Caco-2 (cell line): ENCODE measurements at regions not wholly inside any gene's neighbourhood (a gene's known extent, or its start where the extent isn't known, plus 50 kb on each side); places are given as distances from the start of the nearest gene placed in this dataset.

ENCODE experiments used
- BruUV-seq: library from RNA; stranded (reverse); fragments of 400-500 nt; replicated peaks from 2 replicates; lab custom pipeline; 2021; lab: Mats Ljungman, UMichigan
- CTCF ChIA-PET: fragments of 300-600 bp; sonication (Branson Sonifier 250); formaldehyde crosslinking; loops from one replicate; lab custom pipeline; 2022; ENCODE audit warnings: antibody characterized with exemption; lab: Charles Lee
- POLR2A ChIA-PET: fragments of 300-600 bp; sonication (Branson Sonifier 250); formaldehyde crosslinking; loops from one replicate; lab custom pipeline; 2022; ENCODE audit warnings: antibody characterized with exemption; lab: Charles Lee
- DNase-seq, 2 experiments: peaks; one replicate each; pipeline versions ENCODE4 v3.0.0 to v3.0.0-alpha.2; 2020 to 2022
- H3K27me3 ChIP-seq: replicated peaks from 2 replicates; pipeline ENCODE4 v1.6.0; 2011; ENCODE audit warnings: low read length; ENCODE audit not compliant: control insufficient read depth, insufficient read depth
- H3K36me3 ChIP-seq: 2 replicates; pipeline ENCODE4 v1.5.1; 2011; ENCODE audit warnings: low read length; ENCODE audit not compliant: control insufficient read depth, insufficient read depth
- H3K4me1 ChIP-seq: fragments of 250-450 bp; sonication (Bioruptor Pico); 2 replicates; pipeline ENCODE4 v1.5.1; 2020; ENCODE audit warnings: mild to moderate bottlenecking
- H3K4me3 ChIP-seq: 2 replicates; pipeline ENCODE4 v1.5.1; 2011; ENCODE audit warnings: low read depth, mild to moderate bottlenecking, control low read depth, low read length
- H3K9me3 ChIP-seq: fragments of 250-450 bp; sonication (Bioruptor Pico); 2 replicates; pipeline ENCODE4 v1.5.1; 2020; ENCODE audit warnings: mild to moderate bottlenecking, moderate library complexity
- H3K27ac Mint-ChIP-seq: one replicate; pipeline ENCODE4 v1.8.0; 2022; ENCODE audit warnings: mixed read lengths; ENCODE audit not compliant: unreplicated experiment
- H3K27me3 Mint-ChIP-seq: one replicate; pipeline ENCODE4 v1.8.0; 2022; ENCODE audit warnings: mixed read lengths; ENCODE audit not compliant: insufficient read depth, unreplicated experiment
- H3K36me3 Mint-ChIP-seq: one replicate; pipeline ENCODE4 v1.8.0; 2022; ENCODE audit warnings: mild to moderate bottlenecking, mixed read lengths; ENCODE audit not compliant: insufficient read depth, unreplicated experiment
- H3K4me1 Mint-ChIP-seq: one replicate; pipeline ENCODE4 v1.8.0; 2022; ENCODE audit warnings: low read depth, mixed read lengths; ENCODE audit not compliant: unreplicated experiment
- H3K4me3 Mint-ChIP-seq: one replicate; pipeline ENCODE4 v1.8.0; 2022; ENCODE audit warnings: mild to moderate bottlenecking, moderate library complexity, mixed read lengths; ENCODE audit not compliant: unreplicated experiment
- H3K9me3 Mint-ChIP-seq: one replicate; pipeline ENCODE4 v1.8.0; 2022; ENCODE audit warnings: mixed read lengths; ENCODE audit not compliant: unreplicated experiment
- CTCF ChIP-seq, 2 experiments: fragments of 200-600 bp in 1 of 2; IDR thresholded peaks; 1 replicate in 1 of 2; 2 replicates in 1 of 2; pipeline versions ENCODE4 v1.5.1 to v1.8.0; 2011 to 2022; ENCODE audit warnings: antibody characterized with exemption in 1 of 2, control low read depth in 1 of 2, inconsistent platforms in 1 of 2, low read depth in 1 of 2, low read length in 1 of 2, mild to moderate bottlenecking in 1 of 2, moderate library complexity in 1 of 2; ENCODE audit not compliant: insufficient read depth in 1 of 2, severe bottlenecking in 1 of 2, unreplicated experiment in 1 of 2
- intact Hi-C: fragments of 100-400 bp; cut with micrococcal nuclease; formaldehyde crosslinking; loops from one replicate; pipeline ENCODE4 v1.10.0; 2022; ENCODE audit not compliant: unreplicated experiment

GRCh38 chr7:31203551-31203950 is 137.0 kb downstream of the NEUROD6 start:
- no peaks in the 10 kb centered on the region for H3K9me3 ChIP-seq
- H3K36me3 Mint-ChIP-seq = no peaks in the 10 kb centered on the region
- intact Hi-C loops = no loop called here
- peaks cover 12% of the 10 kb centered on the region for H3K27me3 Mint-ChIP-seq
- H3K4me1 ChIP-seq = no peaks in the 10 kb centered on the region
- BruUV-seq = no TSS peak
- no peak overlapping the region for H3K27ac Mint-ChIP-seq
- ChIA-PET CTCF (no interaction called here), POLR2A (no interaction called here)
- no peak overlapping the region for H3K4me3 ChIP-seq
- no peaks in the 10 kb centered on the region; the same call in 1 of the 2 replicates for H3K27me3 ChIP-seq
- H3K9me3 Mint-ChIP-seq = peaks cover 9% of the 10 kb centered on the region
- no peak for TF ChIP-seq CTCF (IDR thresholded peaks at IDR 0.05; ENCODE audit: insufficient read depth in 1 of 2, low read depth in 1 of 2, low read length in 1 of 2, severe bottlenecking in 1 of 2, unreplicated experiment in 1 of 2)
- H3K4me1 Mint-ChIP-seq = no peaks in the 10 kb centered on the region
- no peaks in the 10 kb centered on the region for H3K36me3 ChIP-seq
- H3K4me3 Mint-ChIP-seq = no peak overlapping the region
- no peak for DNase-seq

GRCh38 chr7:31202801-31203200 is 137.7 kb downstream of the NEUROD6 start:
- no TSS peak for BruUV-seq
- H3K9me3 Mint-ChIP-seq = peaks cover 9% of the 10 kb centered on the region
- H3K27me3 Mint-ChIP-seq = peaks cover 12% of the 10 kb centered on the region
- H3K27ac Mint-ChIP-seq = no peak overlapping the region
- H3K9me3 ChIP-seq = peaks cover 6% of the 10 kb centered on the region; the same call in 1 of the 2 replicates
- H3K4me1 Mint-ChIP-seq = no peaks in the 10 kb centered on the region
- no peaks in the 10 kb centered on the region for H3K36me3 ChIP-seq
- POLR2A ChIA-PET = no interaction called here
- intact Hi-C loops = no loop called here
- CTCF ChIA-PET = no interaction called here
- no peaks in the 10 kb centered on the region; the same call in 1 of the 2 replicates for H3K27me3 ChIP-seq
- H3K4me3 ChIP-seq = no peak overlapping the region
- H3K36me3 Mint-ChIP-seq = no peaks in the 10 kb centered on the region
- no peak for DNase-seq
- H3K4me3 Mint-ChIP-seq = no peak overlapping the region
- no peaks in the 10 kb centered on the region for H3K4me1 ChIP-seq
- no peak for TF ChIP-seq CTCF (IDR thresholded peaks at IDR 0.05; ENCODE audit: insufficient read depth in 1 of 2, low read depth in 1 of 2, low read length in 1 of 2, severe bottlenecking in 1 of 2, unreplicated experiment in 1 of 2)

GRCh38 chr7:31192986-31193385 is 140.9 kb downstream of the ADCYAP1R1 start:
- TF ChIP-seq CTCF (IDR thresholded peaks at IDR 0.05; ENCODE audit: insufficient read depth in 1 of 2, low read depth in 1 of 2, low read length in 1 of 2, severe bottlenecking in 1 of 2, unreplicated experiment in 1 of 2) = peak; percentile 72 to 87
- H3K27me3 Mint-ChIP-seq = peaks cover 5% of the 10 kb centered on the region
- BruUV-seq = no TSS peak

More at GRCh38 chr7:31192986-31193385, 140.9 kb downstream of the ADCYAP1R1 start:
- no peak overlapping the region for H3K4me3 Mint-ChIP-seq
- H3K36me3 ChIP-seq = no peaks in the 10 kb centered on the region
- no peaks in the 10 kb centered on the region for H3K9me3 Mint-ChIP-seq
- ChIA-PET POLR2A (no interaction called here), CTCF (interaction anchor here (0.5 to 1.9 kb wide), 6 partner anchors 19 to 441 kb away, joined by 3 to 9 read pairs (median 5); no protein-coding TSS in a partner anchor)
- no peaks in the 10 kb centered on the region for H3K27me3 ChIP-seq
- DNase-seq = peak; percentile 69
- peaks cover 10% of the 10 kb centered on the region; the same call in 1 of the 2 replicates for H3K9me3 ChIP-seq
- H3K27ac Mint-ChIP-seq = no peak overlapping the region
- H3K4me1 ChIP-seq = no peaks in the 10 kb centered on the region
- H3K36me3 Mint-ChIP-seq = no peaks in the 10 kb centered on the region
- intact Hi-C loops = loop anchor here (1.0 to 5.0 kb wide), 6 partner anchors 59 to 543 kb away; no protein-coding TSS in a partner anchor
- H3K4me3 ChIP-seq = no peak overlapping the region
- H3K4me1 Mint-ChIP-seq = no peaks in the 10 kb centered on the region
